PC-3 (cell line): ENCODE measurements at regions not wholly inside any gene's neighbourhood (a gene's known extent, or its start where the extent isn't known, plus 50 kb on each side); places are given as distances from the start of the nearest gene placed in this dataset.

Experiments used
- ATAC-seq: fragments of 200-7000 bp; cut with Tn5 transposase; 2 replicates; pipeline ENCODE4 v1.9.1; 2020; ENCODE audit warnings: mild to moderate bottlenecking, moderate library complexity
- BruUV-seq: library from RNA; stranded (reverse); fragments of 400-500 nt; replicated peaks from 2 replicates; lab custom pipeline; 2021; lab: Mats Ljungman, UMichigan
- CTCF ChIA-PET: fragments of 300-600 bp; sonication (Branson Sonifier 250); formaldehyde crosslinking; loops from one replicate; lab custom pipeline; 2022; ENCODE audit warnings: antibody characterized with exemption; lab: Charles Lee
- POLR2A ChIA-PET: fragments of 300-600 bp; sonication (Branson Sonifier 250); formaldehyde crosslinking; loops from one replicate; lab custom pipeline; 2022; ENCODE audit warnings: antibody characterized with exemption; ENCODE audit not compliant: unreplicated experiment; lab: Charles Lee
- DNase-seq: peaks from one replicate; pipeline ENCODE4 v3.0.0-alpha.2; 2015
- H2AFZ ChIP-seq: fragments of 300-600 bp; sonication (generic); 2 replicates; pipeline ENCODE4 v1.6.0; 2016; ENCODE audit warnings: antibody characterized with exemption, low read length
- H3F3A ChIP-seq: fragments of 300-600 bp; sonication (generic); one replicate; pipeline ENCODE4 v1.6.0; 2017; ENCODE audit warnings: antibody characterized with exemption, low read length, control low read depth, mild to moderate bottlenecking; ENCODE audit not compliant: unreplicated experiment
- H3K27ac ChIP-seq: fragments of 300-600 bp; sonication (generic); 2 replicates; pipeline ENCODE4 v1.5.1; 2016; ENCODE audit warnings: mild to moderate bottlenecking, low read length
- H3K27me3 ChIP-seq: fragments of 300-600 bp; sonication (generic); 2 replicates; pipeline ENCODE4 v1.6.1; 2016; ENCODE audit warnings: low read length, mixed read lengths
- H3K36me3 ChIP-seq: fragments of 300-600 bp; sonication (generic); 2 replicates; pipeline ENCODE4 v1.6.1; 2016; ENCODE audit warnings: low read depth, mixed run types, low read length, mixed read lengths
- H3K4me1 ChIP-seq: fragments of 300-600 bp; sonication (generic); 2 replicates; pipeline ENCODE4 v1.5.1; 2016; ENCODE audit warnings: low read length; ENCODE audit not compliant: insufficient read depth
- H3K4me2 ChIP-seq: fragments of 300-600 bp; sonication (generic); 2 replicates; pipeline ENCODE4 v1.6.0; 2016; ENCODE audit warnings: low read length
- H3K4me3 ChIP-seq: fragments of 300-600 bp; sonication (generic); 2 replicates; pipeline ENCODE4 v1.5.1; 2016; ENCODE audit warnings: mild to moderate bottlenecking, low read length, mixed read lengths
- H3K79me2 ChIP-seq: fragments of 300-600 bp; sonication (generic); 2 replicates; pipeline ENCODE4 v1.6.1; 2017; ENCODE audit warnings: low read length, mixed read lengths
- H3K9ac ChIP-seq: fragments of 300-600 bp; sonication (generic); 2 replicates; pipeline ENCODE4 v1.6.0; 2016; ENCODE audit warnings: mild to moderate bottlenecking, low read length
- H3K9me2 ChIP-seq: fragments of 300-600 bp; sonication (generic); replicated peaks from 2 replicates; pipeline ENCODE4 v1.6.1; 2016; ENCODE audit warnings: mixed run types, low read length, mixed read lengths
- H3K9me3 ChIP-seq: fragments of 300-600 bp; sonication (generic); 2 replicates; pipeline ENCODE4 v1.6.1; 2016; ENCODE audit warnings: low read length, mixed read lengths
- H4K20me1 ChIP-seq: fragments of 300-600 bp; sonication (generic); 2 replicates; pipeline ENCODE4 v1.6.1; 2016; ENCODE audit warnings: low read length, mixed read lengths
- CTCF ChIP-seq: fragments of 300-600 bp; sonication (generic); conservative IDR thresholded peaks from 2 replicates; pipeline ENCODE4 v1.5.1; 2017; ENCODE audit warnings: antibody characterized with exemption, low read depth, mild to moderate bottlenecking, low read length
- EZH2 ChIP-seq: fragments of 300-600 bp; sonication (generic); IDR thresholded peaks from one replicate; pipeline ENCODE4 v1.6.1; 2017; ENCODE audit warnings: antibody characterized with exemption, mild to moderate bottlenecking, low read length; ENCODE audit not compliant: unreplicated experiment
- EZH2phosphoT487 ChIP-seq: fragments of 300-600 bp; sonication (generic); IDR thresholded peaks from 2 replicates; pipeline ENCODE4 v1.6.1; 2018; ENCODE audit warnings: mild to moderate bottlenecking, antibody characterized with exemption, low read length, borderline replicate concordance
- intact Hi-C: fragments of 100-400 bp; cut with micrococcal nuclease; formaldehyde crosslinking; loops from 2 replicates; pipeline ENCODE4 v1.9.0; 2023

DNA sequence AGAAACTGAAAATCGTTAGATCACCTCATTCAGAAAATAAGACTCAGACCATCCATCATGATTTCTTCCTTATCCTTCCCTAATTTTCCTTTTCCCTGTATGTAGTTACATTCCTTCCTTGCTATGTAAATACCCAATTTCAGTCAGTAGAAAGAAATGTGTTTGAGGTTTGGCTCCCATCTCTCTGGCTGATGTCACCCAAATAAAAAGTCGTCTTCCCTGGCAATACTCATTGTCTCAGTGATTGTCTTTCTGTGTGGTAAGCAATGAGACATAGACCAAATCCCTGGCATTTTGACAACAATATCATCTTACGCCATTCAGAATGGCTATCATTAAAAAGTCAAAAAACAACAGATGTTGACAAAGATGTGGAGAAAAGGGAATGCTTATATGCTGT is 303.9 kb upstream of the EDIL3 start:
- peak; percentile 94 for DNase-seq
- peak; percentile 93 for ATAC-seq
- no peak overlapping the region for H3K4me3 ChIP-seq
- POLR2A ChIA-PET, result no interaction called here
- H3K79me2 ChIP-seq, result no peaks in the 10 kb centered on the region
- 0 out of 2 replicates have a peak overlapping the region, but pooled peaks have one; percentile 33 for H2AFZ ChIP-seq
- no peaks in the 10 kb centered on the region for H3K9me2 ChIP-seq
- peaks cover 4% of the 10 kb centered on the region for H3F3A ChIP-seq
- H3K4me1 ChIP-seq, result peaks cover 21% of the 10 kb centered on the region
- H3K9ac ChIP-seq, result peak overlapping the region; percentile 42; the same call in 1 of the 2 replicates
- H3K27me3 ChIP-seq, result no peaks in the 10 kb centered on the region
- no peaks in the 10 kb centered on the region for H4K20me1 ChIP-seq
- peak overlapping the region; percentile 89 for H3K27ac ChIP-seq
- no TSS peak for BruUV-seq
- CTCF ChIA-PET, result no interaction called here
- no peaks in the 10 kb centered on the region for H3K36me3 ChIP-seq
- intact Hi-C loops, result no loop called here
- H3K4me2 ChIP-seq, result peak overlapping the region; percentile 77
- H3K9me3 ChIP-seq, result no peaks in the 10 kb centered on the region
- TF ChIP-seq EZH2, result no peak
- TF ChIP-seq CTCF, result no peak
- no peak for TF ChIP-seq EZH2phosphoT487

DNA sequence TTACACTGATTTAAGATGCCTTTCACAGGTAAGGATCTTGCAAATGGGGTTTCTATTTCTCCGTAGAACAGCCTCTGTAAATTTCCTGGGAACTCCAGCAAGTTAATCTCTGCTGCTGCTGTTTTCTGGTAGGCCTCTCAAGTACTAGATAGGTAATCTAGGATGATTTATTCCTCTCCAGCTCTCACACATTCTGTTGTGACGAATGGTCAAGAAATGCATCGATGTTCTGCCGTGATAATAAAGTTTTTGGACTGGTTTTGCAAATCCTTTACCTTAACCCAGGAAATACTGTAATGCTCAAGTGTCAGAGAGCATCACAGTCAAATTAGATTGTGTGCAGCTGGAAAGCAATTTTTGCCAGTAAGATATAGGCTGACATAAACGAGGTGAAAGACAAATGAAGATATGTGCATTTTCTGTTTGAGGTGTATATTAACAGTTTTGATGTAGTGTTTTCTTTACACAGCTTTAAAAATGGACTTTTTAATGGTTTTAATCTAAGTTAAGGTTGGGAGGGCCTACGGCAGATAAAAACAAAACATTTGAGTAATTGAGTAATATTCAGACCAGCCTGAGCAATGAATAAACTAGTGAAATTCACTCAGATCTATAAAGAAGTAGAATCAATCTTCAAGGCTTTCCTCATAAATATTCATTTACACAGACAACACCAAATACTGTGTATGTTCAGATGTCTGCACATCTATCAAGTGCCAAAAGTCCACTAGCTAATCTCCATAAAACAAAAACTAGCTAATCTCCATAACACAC is 300.6 kb upstream of the EDIL3 start:
- ChIA-PET CTCF (no interaction called here), POLR2A (no interaction called here)
- no peak overlapping the region for H3K4me2 ChIP-seq
- no peaks in the 10 kb centered on the region for H3K79me2 ChIP-seq
- H3F3A ChIP-seq, result peaks cover 4% of the 10 kb centered on the region
- H3K27ac ChIP-seq, result no peak overlapping the region
- H3K27me3 ChIP-seq, result no peaks in the 10 kb centered on the region
- DNase-seq, result no peak
- TF ChIP-seq EZH2, result no peak
- no peak for TF ChIP-seq CTCF
- intact Hi-C loops, result no loop called here
- H3K36me3 ChIP-seq, result no peaks in the 10 kb centered on the region
- no peaks in the 10 kb centered on the region for H3K9me3 ChIP-seq
- no peak overlapping the region for H3K4me3 ChIP-seq
- no peak overlapping the region for H3K9ac ChIP-seq
- no peaks in the 10 kb centered on the region for H3K9me2 ChIP-seq
- H2AFZ ChIP-seq, result no peak overlapping the region
- BruUV-seq, result no TSS peak
- H3K4me1 ChIP-seq, result peaks cover 10% of the 10 kb centered on the region
- no peaks in the 10 kb centered on the region for H4K20me1 ChIP-seq
- ATAC-seq, result no peak

DNA sequence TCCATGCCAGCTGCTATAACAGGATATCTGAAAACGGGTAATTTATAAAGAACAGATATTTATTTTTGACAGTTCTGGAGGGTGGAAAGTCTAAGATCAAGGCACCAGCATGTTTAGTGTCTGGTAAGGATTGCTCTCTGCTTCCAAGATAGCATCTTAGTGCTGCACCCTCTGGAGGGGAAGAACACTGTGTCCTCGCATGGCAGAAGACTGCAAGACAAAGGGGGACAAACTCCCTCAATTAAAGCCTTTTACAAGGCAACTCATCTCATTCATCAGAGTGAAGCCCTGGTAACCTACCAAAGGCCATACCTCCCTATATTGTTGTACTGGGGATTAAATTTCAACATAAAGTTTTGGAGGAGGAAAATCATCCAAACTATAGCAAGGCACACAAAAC is 298.9 kb upstream of the EDIL3 start:
- ChIA-PET POLR2A (no interaction called here), CTCF (no interaction called here)
- Histone ChIP-seq H2AFZ (no peak overlapping the region), H3K4me3 (no peak overlapping the region), H3K9ac (no peak overlapping the region), H3K79me2 (no peaks in the 10 kb centered on the region), H3K4me2 (no peak overlapping the region), H3K9me3 (no peaks in the 10 kb centered on the region), H3K9me2 (no peaks in the 10 kb centered on the region), H3K36me3 (no peaks in the 10 kb centered on the region), H3K27me3 (no peaks in the 10 kb centered on the region), H3F3A (peaks cover 4% of the 10 kb centered on the region), H4K20me1 (no peaks in the 10 kb centered on the region), H3K4me1 (peaks cover 10% of the 10 kb centered on the region), H3K27ac (no peak overlapping the region)
- no TSS peak for BruUV-seq
- DNase-seq (no peak), ATAC-seq (no peak)
- TF ChIP-seq EZH2 (no peak), CTCF (no peak), EZH2phosphoT487 (no peak)
- intact Hi-C loops, result no loop called here
